ENCODE measurements at regions not wholly inside any gene's neighbourhood (a gene's known extent, or its start where the extent isn't known, plus 50 kb on each side); places are given as distances from the start of the nearest gene placed in this dataset.

DNA sequence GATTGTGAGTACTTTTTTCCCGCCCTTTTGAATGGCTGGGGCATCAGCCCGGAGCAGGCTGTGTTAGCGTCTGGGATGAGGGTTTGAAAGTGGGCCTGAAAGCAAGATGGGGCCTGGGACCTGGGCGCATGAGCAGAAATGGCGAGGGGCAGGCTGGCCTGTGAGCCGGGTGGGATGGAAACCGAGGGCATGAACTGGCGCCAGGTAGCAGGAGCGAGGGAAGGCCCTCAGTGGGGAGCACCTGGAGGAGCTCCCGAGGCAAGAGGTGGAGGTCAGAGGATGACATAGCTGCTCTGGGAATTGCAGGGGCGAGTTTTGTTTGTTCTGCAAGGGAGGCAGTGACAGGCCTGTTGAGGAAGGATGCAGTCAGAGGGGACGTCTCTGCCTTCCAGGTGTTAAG lies 68.6 kb downstream of the RGS12 start:
- TF ChIP-seq REST (IDR thresholded peaks at IDR 0.05; ENCODE audit: insufficient replicate concordance, low read depth), result no peak
- TF ChIP-seq, protein P1, sequence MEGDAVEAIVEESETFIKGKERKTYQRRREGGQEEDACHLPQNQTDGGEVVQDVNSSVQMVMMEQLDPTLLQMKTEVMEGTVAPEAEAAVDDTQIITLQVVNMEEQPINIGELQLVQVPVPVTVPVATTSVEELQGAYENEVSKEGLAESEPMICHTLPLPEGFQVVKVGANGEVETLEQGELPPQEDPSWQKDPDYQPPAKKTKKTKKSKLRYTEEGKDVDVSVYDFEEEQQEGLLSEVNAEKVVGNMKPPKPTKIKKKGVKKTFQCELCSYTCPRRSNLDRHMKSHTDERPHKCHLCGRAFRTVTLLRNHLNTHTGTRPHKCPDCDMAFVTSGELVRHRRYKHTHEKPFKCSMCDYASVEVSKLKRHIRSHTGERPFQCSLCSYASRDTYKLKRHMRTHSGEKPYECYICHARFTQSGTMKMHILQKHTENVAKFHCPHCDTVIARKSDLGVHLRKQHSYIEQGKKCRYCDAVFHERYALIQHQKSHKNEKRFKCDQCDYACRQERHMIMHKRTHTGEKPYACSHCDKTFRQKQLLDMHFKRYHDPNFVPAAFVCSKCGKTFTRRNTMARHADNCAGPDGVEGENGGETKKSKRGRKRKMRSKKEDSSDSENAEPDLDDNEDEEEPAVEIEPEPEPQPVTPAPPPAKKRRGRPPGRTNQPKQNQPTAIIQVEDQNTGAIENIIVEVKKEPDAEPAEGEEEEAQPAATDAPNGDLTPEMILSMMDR (IDR thresholded peaks at IDR 0.05; ENCODE audit: insufficient read depth, low read length), result no peak

Measured in HL-60 (cell line).